ENCODE measurements at regions not wholly inside any gene's neighbourhood (a gene's known extent, or its start where the extent isn't known, plus 50 kb on each side); places are given as distances from the start of the nearest gene placed in this dataset.
"Not testable (repeated sequence)": the region's sequence is repeated elsewhere in the genome, so short reads cannot be mapped to it uniquely, and the experiment has no call there.

- not testable (repeated sequence) for DNase-seq
These were observed 847.4 kb upstream of the ZEB2 start for GRCh38 chr2:145367334-145367733.

DNA sequence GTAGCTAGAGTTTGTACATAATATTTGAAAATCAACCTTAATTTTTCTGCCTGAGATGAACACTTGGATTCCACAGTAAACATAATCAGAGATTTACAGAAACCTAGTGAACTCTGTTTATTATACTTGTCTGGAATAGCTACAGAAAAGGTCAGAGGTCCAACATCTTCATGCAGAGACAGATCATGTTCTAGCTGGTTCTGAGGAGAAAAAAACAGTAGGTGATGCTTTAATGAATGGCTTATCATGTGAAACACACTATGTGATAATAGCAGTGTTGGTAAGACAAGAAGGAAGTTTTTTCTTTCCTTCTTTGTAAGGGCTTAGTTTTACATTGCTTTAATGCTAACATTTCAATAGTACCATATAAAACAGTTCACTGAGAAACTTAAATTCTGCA lies 846.4 kb upstream of the ZEB2 start:
- no peak for DNase-seq

- no peak for DNase-seq
These were observed 840.3 kb upstream of the ZEB2 start for GRCh38 chr2:145360129-145360790.

DNA sequence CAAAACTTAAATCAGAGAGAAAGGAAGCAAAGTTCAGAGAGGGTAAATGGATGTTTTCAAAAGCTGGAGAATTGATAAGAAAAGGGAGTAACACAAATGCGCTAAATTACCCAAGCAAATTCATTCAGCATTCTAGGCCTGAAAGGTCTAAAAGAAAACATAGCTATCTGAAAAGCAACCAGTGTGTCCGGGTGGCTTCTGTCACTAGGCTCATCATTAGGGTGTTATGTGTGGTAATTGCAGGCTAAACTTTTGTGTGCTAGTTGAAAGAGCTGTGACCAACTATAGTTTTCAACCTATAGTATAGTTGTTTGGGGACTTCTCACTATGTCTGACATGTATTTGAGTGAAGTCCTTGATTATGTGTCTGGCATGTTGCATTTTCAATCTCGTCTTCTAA lies 839.6 kb upstream of the ZEB2 start:
- no peak for DNase-seq

DNA sequence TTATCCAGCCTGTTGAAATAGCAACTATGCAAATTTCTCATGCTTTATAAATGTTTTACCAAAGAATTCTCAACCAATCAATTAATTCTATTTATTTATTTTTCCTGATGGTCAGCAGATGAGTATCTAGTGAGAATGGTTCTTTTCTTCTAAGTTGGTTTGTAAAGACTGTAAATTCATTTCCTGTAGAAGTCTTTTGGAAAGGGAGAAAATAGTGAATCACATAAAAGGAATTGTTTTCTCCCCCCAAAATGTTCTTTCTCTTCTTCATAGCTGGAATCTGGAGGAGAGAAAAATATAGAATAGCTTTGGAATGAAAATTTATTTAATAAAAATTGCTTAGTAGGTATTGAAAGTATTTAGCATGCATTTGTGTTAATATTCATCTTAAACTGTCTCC lies 836.1 kb upstream of the ZEB2 start:
- DNase-seq = no peak

DNA sequence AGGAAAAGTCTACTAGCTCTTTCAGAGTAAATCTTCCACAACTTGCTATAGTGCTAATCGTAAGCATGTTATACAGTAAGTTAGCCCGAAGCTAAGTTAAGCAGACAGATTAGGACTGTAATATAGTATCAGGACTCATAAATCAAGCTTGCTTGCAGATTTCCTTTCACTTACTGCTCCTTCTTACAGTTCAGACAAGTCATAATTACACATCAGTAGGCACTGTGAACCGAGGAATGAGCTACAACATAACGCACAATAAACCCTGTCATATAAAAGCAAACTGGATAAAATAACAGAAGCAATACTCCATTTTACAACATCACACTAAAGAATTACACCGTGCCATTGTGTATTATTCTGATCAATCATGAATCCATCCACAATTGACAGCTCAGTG lies 832.6 kb upstream of the ZEB2 start:
- no peak for DNase-seq

DNA sequence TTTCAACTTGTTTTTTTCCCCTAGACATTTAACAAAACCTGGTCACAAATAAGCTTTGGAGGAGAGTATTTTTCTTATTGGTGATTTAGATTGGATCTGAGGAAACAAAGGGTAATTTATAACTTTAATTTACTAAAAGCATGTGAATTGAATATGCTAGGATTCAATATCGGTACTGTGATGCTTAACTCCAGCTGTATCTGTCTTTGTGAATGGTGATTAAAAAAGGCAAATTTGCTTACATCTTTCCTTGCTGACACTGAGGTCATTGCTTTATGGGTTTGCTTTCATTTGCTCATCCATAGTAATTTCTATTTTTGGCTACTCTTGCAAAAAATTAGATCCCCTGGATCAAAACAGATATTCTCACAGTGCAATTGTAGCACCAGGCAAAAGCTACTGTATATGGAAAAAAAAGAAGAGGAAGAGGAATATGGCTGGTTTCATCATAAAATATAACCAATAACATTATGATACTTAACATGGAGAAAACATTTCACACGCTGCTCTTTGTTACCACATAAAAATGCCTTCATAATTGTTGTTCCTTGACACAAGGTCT lies 832.0 kb upstream of the ZEB2 start:
- no peak for DNase-seq

- no peak for DNase-seq
These were observed 830.1 kb upstream of the ZEB2 start for GRCh38 chr2:145350011-145350410.

DNA sequence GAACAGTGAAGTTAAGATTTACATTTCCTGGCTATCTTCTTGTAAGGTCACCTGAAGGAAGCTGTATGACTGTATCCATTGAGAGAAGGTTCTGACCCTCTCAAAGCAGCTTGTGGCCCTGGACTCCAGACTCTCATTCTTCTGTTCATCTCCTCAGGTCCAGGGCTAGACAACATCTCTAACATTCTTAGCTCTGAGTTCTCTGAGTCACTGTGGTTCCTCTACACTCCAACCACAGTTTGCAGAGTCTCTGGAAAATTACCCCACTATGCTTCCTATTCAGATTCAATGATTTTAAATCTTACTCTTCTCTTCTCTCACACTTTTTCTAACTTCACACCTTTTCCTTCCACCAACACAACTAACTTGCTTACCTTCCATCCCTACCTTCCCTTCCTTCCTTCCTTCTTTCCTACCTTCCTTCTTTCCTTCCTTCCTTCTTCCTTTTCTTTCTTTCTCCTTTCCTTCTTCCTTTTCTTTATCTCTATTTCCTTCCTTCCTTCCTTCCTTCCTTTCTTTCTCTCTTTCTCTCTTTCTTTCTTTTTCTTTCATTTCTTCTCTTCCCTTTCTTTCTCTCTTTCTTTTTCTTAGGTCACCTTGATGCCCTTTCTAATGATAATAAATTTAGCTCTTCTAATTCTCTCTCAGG lies 824.3 kb upstream of the ZEB2 start:
- DNase-seq = no peak

- no peak for DNase-seq
These were observed 823.4 kb upstream of the ZEB2 start for GRCh38 chr2:145343287-145343686.

- DNase-seq = no peak
These were observed 821.6 kb upstream of the ZEB2 start for GRCh38 chr2:145341536-145341935.

GRCh38 chr2:145339646-145340045 lies 819.7 kb upstream of the ZEB2 start:
- no peak for DNase-seq

- DNase-seq = no peak
These were observed 812.4 kb upstream of the ZEB2 start for GRCh38 chr2:145332210-145332898.

- DNase-seq = no peak
These were observed 810.1 kb upstream of the ZEB2 start for GRCh38 chr2:145329971-145330370.

- no peak for DNase-seq
These were observed 805.6 kb upstream of the ZEB2 start for GRCh38 chr2:145325485-145325884.

DNA sequence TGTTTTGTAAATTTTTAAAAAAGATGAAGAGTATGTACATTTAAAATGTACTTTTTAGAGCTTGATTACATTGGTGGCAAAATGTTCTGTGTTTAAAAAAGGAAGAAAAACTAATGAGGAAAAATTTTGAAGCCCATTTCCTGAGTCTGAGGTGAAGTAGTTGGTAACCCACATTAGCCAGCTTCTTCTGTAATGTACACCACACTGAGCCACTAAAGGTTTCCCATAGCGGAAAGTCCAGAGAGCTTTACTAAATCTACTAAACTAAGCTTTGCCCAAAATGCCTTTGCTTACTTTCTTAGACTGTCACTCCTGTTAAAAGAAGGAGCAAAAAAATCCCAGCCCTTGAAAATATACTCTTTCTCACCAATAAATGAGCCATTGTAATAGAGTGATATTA lies 804.8 kb upstream of the ZEB2 start:
- no peak for DNase-seq

DNA sequence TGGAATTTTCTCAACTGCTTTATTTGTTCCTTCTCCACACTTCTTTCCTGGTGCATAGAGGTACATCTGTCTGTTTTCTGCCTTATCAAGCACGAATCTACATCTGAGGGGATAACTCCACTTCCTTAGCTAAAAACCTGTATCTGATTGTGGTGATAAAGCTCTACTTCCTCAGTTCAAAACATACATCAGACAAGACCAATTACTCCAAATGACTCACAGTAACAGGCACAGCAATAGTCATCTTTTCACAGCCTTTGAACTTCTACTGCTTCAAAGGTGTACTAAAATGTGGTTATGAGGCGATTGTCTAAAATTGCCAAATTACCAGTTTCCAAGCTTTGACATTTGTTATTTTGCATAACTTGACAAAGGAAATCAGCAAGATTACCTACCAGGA lies 803.6 kb upstream of the ZEB2 start:
- no peak for DNase-seq

DNA sequence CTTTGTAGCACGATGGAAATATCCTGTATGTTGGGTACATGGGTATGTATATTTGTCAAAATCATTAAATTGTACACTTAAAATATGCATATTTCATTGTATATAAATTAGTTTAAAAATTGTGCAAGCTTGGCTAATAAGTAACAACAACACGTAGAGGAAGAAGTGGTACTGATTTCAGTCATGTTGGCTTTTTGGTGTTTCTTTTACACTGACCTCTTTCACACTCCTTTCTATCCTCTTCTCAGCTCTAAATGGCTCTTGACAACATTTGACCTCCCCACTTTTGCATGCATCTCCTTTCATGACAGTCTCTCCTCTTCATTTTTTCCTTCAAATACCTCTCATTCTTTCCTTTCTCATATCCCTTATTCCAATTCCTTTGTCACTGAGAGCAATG lies 801.4 kb upstream of the ZEB2 start:
- no peak for DNase-seq

- DNase-seq = no peak
These were observed 796.6 kb upstream of the ZEB2 start for GRCh38 chr2:145316496-145316895.

- no peak for DNase-seq
These were observed 795.1 kb upstream of the ZEB2 start for GRCh38 chr2:145315053-145315452.

GRCh38 chr2:145314119-145314633 lies 794.3 kb upstream of the ZEB2 start:
- no peak for DNase-seq

GRCh38 chr2:145305889-145306288 lies 786.0 kb upstream of the ZEB2 start:
- no peak for DNase-seq

DNA sequence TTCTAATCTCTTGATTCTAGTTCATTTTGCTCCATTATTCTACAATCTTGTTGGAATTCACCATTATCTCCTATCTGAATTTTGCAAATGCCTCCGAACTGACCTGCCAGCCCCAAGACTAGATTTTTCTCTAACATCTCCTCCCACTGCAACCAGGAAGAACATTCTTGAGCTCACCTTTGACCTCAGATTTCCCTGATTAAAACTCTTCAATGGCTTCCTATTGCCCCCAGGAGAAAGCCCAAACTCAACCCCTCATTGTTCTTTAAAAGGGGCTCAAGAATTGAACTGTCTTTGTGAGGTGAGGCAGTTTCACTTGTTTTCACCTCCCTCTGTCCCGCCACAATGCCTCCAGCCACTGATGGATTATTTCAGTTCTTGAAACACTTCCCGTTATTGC lies 784.6 kb upstream of the ZEB2 start:
- no peak for DNase-seq

GRCh38 chr2:145303536-145303935 lies 783.6 kb upstream of the ZEB2 start:
- no peak for DNase-seq
